Hematopoietic multipotent progenitor cell treated with erythropoietin and hydrocortisone succinate and interleukin-3 and kit ligand, for 6 days (in vitro differentiated cells): ENCODE measurements at regions not wholly inside any gene's neighbourhood (a gene's known extent, or its start where the extent isn't known, plus 50 kb on each side); places are given as distances from the start of the nearest gene placed in this dataset.
A peak's percentile ranks its signal among the peaks of the same experiment; 100 is the strongest.

Experiments
- DNase-seq: peaks from one replicate; pipeline ENCODE4 v3.0.0-alpha.2; 2015

- DNase-seq = no peak
Observed at GRCh38 chr18:57991552-57991951, 52.5 kb upstream of the NEDD4L start.

GRCh38 chr18:57989536-57989935 is 54.5 kb upstream of the NEDD4L start:
- DNase-seq = no peak

- no peak for DNase-seq
Observed at GRCh38 chr18:57984490-57985115, 59.4 kb upstream of the NEDD4L start.

GRCh38 chr18:57983965-57984364 is 60.1 kb upstream of the NEDD4L start:
- DNase-seq = no peak

- DNase-seq = no peak
Observed at GRCh38 chr18:57983472-57983871, 60.6 kb upstream of the NEDD4L start.

- DNase-seq = peak; percentile 13
Observed at GRCh38 chr18:57982372-57983021, 61.5 kb upstream of the NEDD4L start.

GRCh38 chr18:57981308-57982028 is 62.6 kb upstream of the NEDD4L start:
- no peak for DNase-seq

GRCh38 chr18:57980573-57981307 is 63.3 kb upstream of the NEDD4L start:
- no peak for DNase-seq

- DNase-seq = no peak
Observed at GRCh38 chr18:57976230-57976773, 67.7 kb upstream of the NEDD4L start.

GRCh38 chr18:57975805-57976204 is 68.2 kb upstream of the NEDD4L start:
- DNase-seq = no peak

GRCh38 chr18:57974585-57975265 is 69.3 kb upstream of the NEDD4L start:
- DNase-seq = no peak

GRCh38 chr18:57973889-57974288 is 70.1 kb upstream of the NEDD4L start:
- DNase-seq = no peak

- DNase-seq = peak; percentile 45
Observed at GRCh38 chr18:57970356-57971095, 73.5 kb upstream of the NEDD4L start.

- DNase-seq = no peak
Observed at GRCh38 chr18:57969824-57970223, 74.2 kb upstream of the NEDD4L start.

GRCh38 chr18:57965246-57965645 is 78.8 kb upstream of the NEDD4L start:
- no peak for DNase-seq

GRCh38 chr18:57961876-57962505 is 82.0 kb upstream of the NEDD4L start:
- DNase-seq = no peak

GRCh38 chr18:57961411-57961810 is 82.6 kb upstream of the NEDD4L start:
- DNase-seq = no peak

GRCh38 chr18:57959278-57959677 is 84.7 kb upstream of the NEDD4L start:
- DNase-seq = peak; percentile 80

- peak; percentile 19 for DNase-seq
Observed at GRCh38 chr18:57957210-57957609, 86.8 kb upstream of the NEDD4L start.

GRCh38 chr18:57956491-57956890 is 87.5 kb upstream of the NEDD4L start:
- no peak for DNase-seq

- DNase-seq = no peak
Observed at GRCh38 chr18:57954935-57955334, 89.1 kb upstream of the NEDD4L start.
